WTC11 (cell line): ENCODE measurements at regions not wholly inside any gene's neighbourhood (a gene's known extent, or its start where the extent isn't known, plus 50 kb on each side); places are given as distances from the start of the nearest gene placed in this dataset.

Experiments used
- ATAC-seq: fragments of 200-7000 bp; cut with Tn5 transposase; 2 replicates; pipeline ENCODE4 v1.10.0; 2021; ENCODE audit warnings: mild to moderate bottlenecking, moderate library complexity
- CTCF ChIA-PET: fragments of 300-600 bp; sonication (Branson Sonifier 250); formaldehyde crosslinking; loops from one replicate; lab custom pipeline; 2021; ENCODE audit warnings: antibody characterized with exemption; lab: Charles Lee
- POLR2A ChIA-PET: fragments of 350-600 bp; sonication (Branson Sonifier 250); formaldehyde crosslinking; loops from one replicate; lab custom pipeline; 2021; ENCODE audit warnings: antibody characterized with exemption; lab: Charles Lee
- DNase-seq: peaks from one replicate; pipeline ENCODE4 v3.0.0; 2021; ENCODE audit warnings: low spot score
- H3K27ac Mint-ChIP-seq: 2 replicates; pipeline ENCODE4 v1.8.0; 2021; ENCODE audit warnings: mixed read lengths
- H3K27me3 Mint-ChIP-seq: 2 replicates; pipeline ENCODE4 v1.8.0; 2021; ENCODE audit warnings: low read depth, mild to moderate bottlenecking, moderate library complexity, mixed read lengths
- H3K36me3 Mint-ChIP-seq: 2 replicates; pipeline ENCODE4 v1.8.0; 2021; ENCODE audit warnings: mixed read lengths
- H3K4me1 Mint-ChIP-seq: 2 replicates; pipeline ENCODE4 v1.8.0; 2022; ENCODE audit warnings: mixed read lengths
- H3K4me3 Mint-ChIP-seq: 2 replicates; pipeline ENCODE4 v1.8.0; 2021; ENCODE audit warnings: mild to moderate bottlenecking, moderate library complexity, mixed read lengths
- H3K9me3 Mint-ChIP-seq: 2 replicates; pipeline ENCODE4 v1.8.0; 2021; ENCODE audit warnings: mixed read lengths
- CREM ChIP-seq: sonication (generic); formaldehyde crosslinking; IDR thresholded peaks from 2 replicates; pipeline ENCODE4 v1.8.1; 2022; ENCODE audit warnings: mild to moderate bottlenecking, missing genetic modification reagents, moderate library complexity
- JAZF1 ChIP-seq: fragments of 250-450 bp; sonication (Bioruptor Pico); IDR thresholded peaks from 2 replicates; pipeline ENCODE4 v1.9.0; 2021; ENCODE audit warnings: moderate library complexity, mild to moderate bottlenecking, inconsistent platforms
- MLX ChIP-seq: sonication (generic); formaldehyde crosslinking; IDR thresholded peaks from 2 replicates; pipeline ENCODE4 v1.8.1; 2023; ENCODE audit warnings: mild to moderate bottlenecking, missing genetic modification reagents, moderate library complexity
- MYBL2 ChIP-seq: sonication (generic); formaldehyde crosslinking; IDR thresholded peaks from 2 replicates; pipeline ENCODE4 v1.8.1; 2023; ENCODE audit warnings: mild to moderate bottlenecking, moderate library complexity, missing genetic modification reagents
- NFE2L1 ChIP-seq: sonication (generic); formaldehyde crosslinking; IDR thresholded peaks from 2 replicates; pipeline ENCODE4 v1.8.1; 2023; ENCODE audit warnings: missing genetic modification reagents
- NR2C2 ChIP-seq: sonication (generic); formaldehyde crosslinking; IDR thresholded peaks from 2 replicates; pipeline ENCODE4 v1.8.0; 2022; ENCODE audit warnings: mild to moderate bottlenecking, missing genetic modification reagents
- PRDM15 ChIP-seq: sonication (generic); formaldehyde crosslinking; IDR thresholded peaks from 2 replicates; pipeline ENCODE4 v1.8.0; 2022; ENCODE audit warnings: missing genetic modification reagents
- PRRX2 ChIP-seq: fragments of 250-450 bp; sonication (Bioruptor Pico); IDR thresholded peaks from 2 replicates; pipeline ENCODE4 v1.8.0; 2021; ENCODE audit warnings: mild to moderate bottlenecking
- RELA ChIP-seq: sonication (generic); formaldehyde crosslinking; IDR thresholded peaks from 2 replicates; pipeline ENCODE4 v1.8.1; 2022; ENCODE audit warnings: missing genetic modification reagents, mild to moderate bottlenecking, borderline replicate concordance
- SMAD3 ChIP-seq: sonication (generic); formaldehyde crosslinking; IDR thresholded peaks from 2 replicates; pipeline ENCODE4 v1.8.0; 2022; ENCODE audit warnings: missing genetic modification reagents, mild to moderate bottlenecking, borderline replicate concordance
- TP53 ChIP-seq: sonication (generic); formaldehyde crosslinking; IDR thresholded peaks from 2 replicates; pipeline ENCODE4 v1.8.1; 2023; ENCODE audit warnings: mild to moderate bottlenecking, missing genetic modification reagents
- ZNF317 ChIP-seq: sonication (generic); formaldehyde crosslinking; IDR thresholded peaks from 2 replicates; pipeline ENCODE4 v1.8.1; 2023; ENCODE audit warnings: low read depth, mild to moderate bottlenecking, moderate library complexity, missing genetic modification reagents, borderline replicate concordance
- ZNF416 ChIP-seq: fragments of 250-450 bp; sonication (Bioruptor Pico); IDR thresholded peaks from 2 replicates; pipeline ENCODE4 v1.9.0; 2021; ENCODE audit warnings: mild to moderate bottlenecking, inconsistent platforms
- TF ChIP-seq, protein P1 (sequence below): sonication (generic); formaldehyde crosslinking; IDR thresholded peaks from 2 replicates; pipeline ENCODE4 v1.8.0; 2023; ENCODE audit warnings: mild to moderate bottlenecking, missing genetic modification reagents
- TF ChIP-seq, protein P2 (sequence below): sonication (generic); formaldehyde crosslinking; IDR thresholded peaks from 2 replicates; pipeline ENCODE4 v1.8.1; 2022; ENCODE audit warnings: mild to moderate bottlenecking, missing genetic modification reagents, moderate library complexity, borderline replicate concordance
- TF ChIP-seq, protein P3 (sequence below): sonication (generic); formaldehyde crosslinking; conservative IDR thresholded peaks from 2 replicates; pipeline ENCODE4 v1.8.1; 2023; ENCODE audit warnings: mild to moderate bottlenecking, low read depth, missing genetic modification reagents, moderate library complexity
- TF ChIP-seq, protein P4 (sequence below): fragments of 200-600 bp; IDR thresholded peaks from 2 replicates; pipeline ENCODE4 v1.8.0; 2022; ENCODE audit warnings: antibody characterized with exemption

DNA sequence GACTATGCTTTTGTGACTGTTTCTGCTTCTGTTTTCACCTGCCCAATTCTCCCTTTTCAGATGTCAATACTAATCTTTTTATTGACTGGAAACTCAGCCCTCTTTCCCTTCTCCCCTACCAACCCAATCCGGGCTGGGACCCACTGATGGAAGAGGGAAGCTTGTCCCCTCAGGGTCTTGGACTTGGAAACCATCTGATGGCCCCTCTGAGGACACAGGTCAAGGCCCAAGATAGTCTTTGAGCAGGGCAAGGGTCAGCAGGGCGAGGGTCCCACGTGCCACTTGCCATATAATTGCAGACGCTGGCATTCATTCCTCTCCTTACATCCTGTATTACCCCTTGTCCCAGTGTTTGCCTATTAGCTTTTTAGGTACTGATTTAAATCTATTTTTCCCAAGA lies 678.2 kb upstream of the FANCL start:
- no peak overlapping the region for H3K4me3 Mint-ChIP-seq
- POLR2A ChIA-PET = no interaction called here
- no peak overlapping the region for H3K27ac Mint-ChIP-seq
- H3K4me1 Mint-ChIP-seq = peaks cover 7% of the 10 kb centered on the region
- H3K27me3 Mint-ChIP-seq = no peaks in the 10 kb centered on the region
- H3K9me3 Mint-ChIP-seq = 0 out of 2 replicates have a peak, but pooled peaks cover under 1% of the 10 kb centered on the region
- no peaks in the 10 kb centered on the region for H3K36me3 Mint-ChIP-seq
- CTCF ChIA-PET = interaction anchor here (1.3 kb wide), 1 partner anchor 106 kb away, joined by 3 read pairs; no protein-coding TSS in a partner anchor
- TF ChIP-seq NR2C2 (CRISPR knock-in tag) = no peak
- TF ChIP-seq, protein P1, sequence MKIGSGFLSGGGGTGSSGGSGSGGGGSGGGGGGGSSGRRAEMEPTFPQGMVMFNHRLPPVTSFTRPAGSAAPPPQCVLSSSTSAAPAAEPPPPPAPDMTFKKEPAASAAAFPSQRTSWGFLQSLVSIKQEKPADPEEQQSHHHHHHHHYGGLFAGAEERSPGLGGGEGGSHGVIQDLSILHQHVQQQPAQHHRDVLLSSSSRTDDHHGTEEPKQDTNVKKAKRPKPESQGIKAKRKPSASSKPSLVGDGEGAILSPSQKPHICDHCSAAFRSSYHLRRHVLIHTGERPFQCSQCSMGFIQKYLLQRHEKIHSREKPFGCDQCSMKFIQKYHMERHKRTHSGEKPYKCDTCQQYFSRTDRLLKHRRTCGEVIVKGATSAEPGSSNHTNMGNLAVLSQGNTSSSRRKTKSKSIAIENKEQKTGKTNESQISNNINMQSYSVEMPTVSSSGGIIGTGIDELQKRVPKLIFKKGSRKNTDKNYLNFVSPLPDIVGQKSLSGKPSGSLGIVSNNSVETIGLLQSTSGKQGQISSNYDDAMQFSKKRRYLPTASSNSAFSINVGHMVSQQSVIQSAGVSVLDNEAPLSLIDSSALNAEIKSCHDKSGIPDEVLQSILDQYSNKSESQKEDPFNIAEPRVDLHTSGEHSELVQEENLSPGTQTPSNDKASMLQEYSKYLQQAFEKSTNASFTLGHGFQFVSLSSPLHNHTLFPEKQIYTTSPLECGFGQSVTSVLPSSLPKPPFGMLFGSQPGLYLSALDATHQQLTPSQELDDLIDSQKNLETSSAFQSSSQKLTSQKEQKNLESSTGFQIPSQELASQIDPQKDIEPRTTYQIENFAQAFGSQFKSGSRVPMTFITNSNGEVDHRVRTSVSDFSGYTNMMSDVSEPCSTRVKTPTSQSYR = no peak
- TF ChIP-seq, protein P2, sequence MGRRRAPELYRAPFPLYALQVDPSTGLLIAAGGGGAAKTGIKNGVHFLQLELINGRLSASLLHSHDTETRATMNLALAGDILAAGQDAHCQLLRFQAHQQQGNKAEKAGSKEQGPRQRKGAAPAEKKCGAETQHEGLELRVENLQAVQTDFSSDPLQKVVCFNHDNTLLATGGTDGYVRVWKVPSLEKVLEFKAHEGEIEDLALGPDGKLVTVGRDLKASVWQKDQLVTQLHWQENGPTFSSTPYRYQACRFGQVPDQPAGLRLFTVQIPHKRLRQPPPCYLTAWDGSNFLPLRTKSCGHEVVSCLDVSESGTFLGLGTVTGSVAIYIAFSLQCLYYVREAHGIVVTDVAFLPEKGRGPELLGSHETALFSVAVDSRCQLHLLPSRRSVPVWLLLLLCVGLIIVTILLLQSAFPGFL (CRISPR knock-in tag) = no peak
- no peak for TF ChIP-seq PRDM15 (CRISPR knock-in tag)
- TF ChIP-seq MYBL2 (CRISPR knock-in tag) = no peak
- no peak for TF ChIP-seq JAZF1
- no peak for TF ChIP-seq ZNF317 (CRISPR knock-in tag)
- TF ChIP-seq, protein P3, sequence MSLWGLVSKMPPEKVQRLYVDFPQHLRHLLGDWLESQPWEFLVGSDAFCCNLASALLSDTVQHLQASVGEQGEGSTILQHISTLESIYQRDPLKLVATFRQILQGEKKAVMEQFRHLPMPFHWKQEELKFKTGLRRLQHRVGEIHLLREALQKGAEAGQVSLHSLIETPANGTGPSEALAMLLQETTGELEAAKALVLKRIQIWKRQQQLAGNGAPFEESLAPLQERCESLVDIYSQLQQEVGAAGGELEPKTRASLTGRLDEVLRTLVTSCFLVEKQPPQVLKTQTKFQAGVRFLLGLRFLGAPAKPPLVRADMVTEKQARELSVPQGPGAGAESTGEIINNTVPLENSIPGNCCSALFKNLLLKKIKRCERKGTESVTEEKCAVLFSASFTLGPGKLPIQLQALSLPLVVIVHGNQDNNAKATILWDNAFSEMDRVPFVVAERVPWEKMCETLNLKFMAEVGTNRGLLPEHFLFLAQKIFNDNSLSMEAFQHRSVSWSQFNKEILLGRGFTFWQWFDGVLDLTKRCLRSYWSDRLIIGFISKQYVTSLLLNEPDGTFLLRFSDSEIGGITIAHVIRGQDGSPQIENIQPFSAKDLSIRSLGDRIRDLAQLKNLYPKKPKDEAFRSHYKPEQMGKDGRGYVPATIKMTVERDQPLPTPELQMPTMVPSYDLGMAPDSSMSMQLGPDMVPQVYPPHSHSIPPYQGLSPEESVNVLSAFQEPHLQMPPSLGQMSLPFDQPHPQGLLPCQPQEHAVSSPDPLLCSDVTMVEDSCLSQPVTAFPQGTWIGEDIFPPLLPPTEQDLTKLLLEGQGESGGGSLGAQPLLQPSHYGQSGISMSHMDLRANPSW (CRISPR knock-in tag) = no peak
- no peak for TF ChIP-seq MLX (CRISPR knock-in tag)
- no peak for TF ChIP-seq RELA (CRISPR knock-in tag)
- TF ChIP-seq ZNF416 (CRISPR knock-in tag) = no peak
- TF ChIP-seq, protein P4, sequence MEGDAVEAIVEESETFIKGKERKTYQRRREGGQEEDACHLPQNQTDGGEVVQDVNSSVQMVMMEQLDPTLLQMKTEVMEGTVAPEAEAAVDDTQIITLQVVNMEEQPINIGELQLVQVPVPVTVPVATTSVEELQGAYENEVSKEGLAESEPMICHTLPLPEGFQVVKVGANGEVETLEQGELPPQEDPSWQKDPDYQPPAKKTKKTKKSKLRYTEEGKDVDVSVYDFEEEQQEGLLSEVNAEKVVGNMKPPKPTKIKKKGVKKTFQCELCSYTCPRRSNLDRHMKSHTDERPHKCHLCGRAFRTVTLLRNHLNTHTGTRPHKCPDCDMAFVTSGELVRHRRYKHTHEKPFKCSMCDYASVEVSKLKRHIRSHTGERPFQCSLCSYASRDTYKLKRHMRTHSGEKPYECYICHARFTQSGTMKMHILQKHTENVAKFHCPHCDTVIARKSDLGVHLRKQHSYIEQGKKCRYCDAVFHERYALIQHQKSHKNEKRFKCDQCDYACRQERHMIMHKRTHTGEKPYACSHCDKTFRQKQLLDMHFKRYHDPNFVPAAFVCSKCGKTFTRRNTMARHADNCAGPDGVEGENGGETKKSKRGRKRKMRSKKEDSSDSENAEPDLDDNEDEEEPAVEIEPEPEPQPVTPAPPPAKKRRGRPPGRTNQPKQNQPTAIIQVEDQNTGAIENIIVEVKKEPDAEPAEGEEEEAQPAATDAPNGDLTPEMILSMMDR = no peak
- TF ChIP-seq NFE2L1 (CRISPR knock-in tag) = no peak
- TF ChIP-seq TP53 (CRISPR knock-in tag) = no peak
- no peak for TF ChIP-seq SMAD3 (CRISPR knock-in tag)
- no peak for TF ChIP-seq PRRX2 (CRISPR knock-in tag)
- no peak for TF ChIP-seq CREM (CRISPR knock-in tag)
- DNase-seq (no peak), ATAC-seq (no peak)
